ENCODE measurements at regions not wholly inside any gene's neighbourhood (a gene's known extent, or its start where the extent isn't known, plus 50 kb on each side); places are given as distances from the start of the nearest gene placed in this dataset.
"Not testable (repeated sequence)": the region's sequence is repeated elsewhere in the genome, so short reads cannot be mapped to it uniquely, and the experiment has no call there.

- no peak for DNase-seq (ENCODE audit: low read depth)
- TF ChIP-seq CTCF (IDR thresholded peaks at IDR 0.05; ENCODE audit: insufficient read depth, low read depth, low read length, missing control alignments) = no peak
- H3K4me3 ChIP-seq (ENCODE audit: low read depth, low read length) = no peak overlapping the region
These were observed 148.8 kb upstream of the STK26 start for GRCh38 chrX:131874300-131874699.

GRCh38 chrX:131875827-131876226 lies 147.3 kb upstream of the STK26 start:
- not testable (repeated sequence) for H3K4me3 ChIP-seq (ENCODE audit: low read depth, low read length); DNase-seq (ENCODE audit: low read depth)

- no peak for TF ChIP-seq CTCF (IDR thresholded peaks at IDR 0.05; ENCODE audit: insufficient read depth, low read depth, low read length, missing control alignments)
These were observed 141.9 kb upstream of the STK26 start for GRCh38 chrX:131881194-131881593.

GRCh38 chrX:131885042-131885441 lies 138.1 kb upstream of the STK26 start:
- not testable (repeated sequence) for DNase-seq (ENCODE audit: low read depth); H3K4me3 ChIP-seq (ENCODE audit: low read depth, low read length)

More at GRCh38 chrX:131881194-131881593, 141.9 kb upstream of the STK26 start:
- H3K4me3 ChIP-seq (ENCODE audit: low read depth, low read length) = no peak overlapping the region
- DNase-seq (ENCODE audit: low read depth) = no peak

- DNase-seq (ENCODE audit: low read depth); H3K4me3 ChIP-seq (ENCODE audit: low read depth, low read length): not testable (repeated sequence)
These were observed 129.2 kb upstream of the STK26 start for GRCh38 chrX:131893857-131894256.

GRCh38 chrX:131894995-131895394 lies 128.1 kb upstream of the STK26 start:
- DNase-seq (ENCODE audit: low read depth) = no peak
- H3K4me3 ChIP-seq (ENCODE audit: low read depth, low read length) = no peak overlapping the region
- no peak for TF ChIP-seq CTCF (IDR thresholded peaks at IDR 0.05; ENCODE audit: insufficient read depth, low read depth, low read length, missing control alignments)

GRCh38 chrX:131895807-131896206 lies 127.3 kb upstream of the STK26 start:
- H3K4me3 ChIP-seq (ENCODE audit: low read depth, low read length) = no peak overlapping the region
- DNase-seq (ENCODE audit: low read depth) = no peak
- no peak for TF ChIP-seq CTCF (IDR thresholded peaks at IDR 0.05; ENCODE audit: insufficient read depth, low read depth, low read length, missing control alignments)

GRCh38 chrX:131901546-131901945 lies 121.6 kb upstream of the STK26 start:
- no peak for DNase-seq (ENCODE audit: low read depth)
- H3K4me3 ChIP-seq (ENCODE audit: low read depth, low read length) = no peak overlapping the region
- no peak for TF ChIP-seq CTCF (IDR thresholded peaks at IDR 0.05; ENCODE audit: insufficient read depth, low read depth, low read length, missing control alignments)

All from GM12865 (cell line).